GM19328 (cell line): ENCODE measurements at regions not wholly inside any gene's neighbourhood (a gene's known extent, or its start where the extent isn't known, plus 50 kb on each side); places are given as distances from the start of the nearest gene placed in this dataset.
"Not testable (repeated sequence)": the region's sequence is repeated elsewhere in the genome, so short reads cannot be mapped to it uniquely, and the experiment has no call there.

Experiments
- ATAC-seq: cut with Tn5 transposase; IDR thresholded peaks from one replicate; pipeline ENCODE4 v1.9.1; 2021; ENCODE audit warnings: mild to moderate bottlenecking, moderate library complexity; ENCODE audit not compliant: unreplicated experiment

DNA sequence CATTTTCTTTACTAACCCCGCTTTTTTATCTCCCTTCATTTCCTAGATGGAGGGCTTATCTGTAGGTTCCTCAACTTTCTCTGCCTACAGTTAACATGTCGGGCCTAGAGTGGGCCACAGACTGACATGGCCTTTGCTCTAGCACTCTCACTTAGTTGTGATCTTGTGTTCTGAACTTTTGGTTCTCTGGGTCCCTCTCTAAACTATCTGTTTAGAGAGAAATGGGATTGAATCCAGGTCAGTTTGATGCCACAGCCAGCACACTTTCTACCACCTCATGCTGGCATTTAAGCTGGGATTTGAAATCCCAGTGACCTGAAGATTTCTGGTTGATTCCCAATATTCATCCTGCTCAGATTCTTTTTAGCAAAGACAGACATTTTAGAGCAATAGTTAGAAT lies 388.5 kb upstream of the PAPPA start:
- ATAC-seq = no peak

GRCh38 chr9:115766370-115766955 lies 387.1 kb upstream of the PAPPA start:
- no peak for ATAC-seq

GRCh38 chr9:115770521-115770920 lies 383.1 kb upstream of the PAPPA start:
- ATAC-seq = no peak

DNA sequence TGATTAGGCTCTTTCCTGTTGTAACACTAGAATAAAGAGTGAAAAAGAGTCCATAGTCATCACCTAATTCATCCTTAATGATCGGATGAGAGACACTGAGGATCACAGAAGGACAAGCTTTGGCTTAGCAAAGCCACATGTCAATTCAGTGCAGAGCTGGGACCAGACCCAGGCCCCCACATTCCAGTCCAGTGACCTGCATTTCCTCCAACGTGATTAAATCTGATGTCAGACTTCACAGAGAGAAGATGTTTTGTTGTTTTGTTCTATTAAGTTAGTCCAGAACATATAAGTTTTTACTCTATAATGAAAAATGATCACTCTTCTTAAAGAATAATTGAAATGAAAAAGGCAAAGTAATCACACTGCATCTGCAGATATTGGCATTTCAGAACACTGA lies 377.9 kb upstream of the PAPPA start:
- ATAC-seq = no peak

- no peak for ATAC-seq
Measured at GRCh38 chr9:115777610-115778009, 376.0 kb upstream of the PAPPA start.

DNA sequence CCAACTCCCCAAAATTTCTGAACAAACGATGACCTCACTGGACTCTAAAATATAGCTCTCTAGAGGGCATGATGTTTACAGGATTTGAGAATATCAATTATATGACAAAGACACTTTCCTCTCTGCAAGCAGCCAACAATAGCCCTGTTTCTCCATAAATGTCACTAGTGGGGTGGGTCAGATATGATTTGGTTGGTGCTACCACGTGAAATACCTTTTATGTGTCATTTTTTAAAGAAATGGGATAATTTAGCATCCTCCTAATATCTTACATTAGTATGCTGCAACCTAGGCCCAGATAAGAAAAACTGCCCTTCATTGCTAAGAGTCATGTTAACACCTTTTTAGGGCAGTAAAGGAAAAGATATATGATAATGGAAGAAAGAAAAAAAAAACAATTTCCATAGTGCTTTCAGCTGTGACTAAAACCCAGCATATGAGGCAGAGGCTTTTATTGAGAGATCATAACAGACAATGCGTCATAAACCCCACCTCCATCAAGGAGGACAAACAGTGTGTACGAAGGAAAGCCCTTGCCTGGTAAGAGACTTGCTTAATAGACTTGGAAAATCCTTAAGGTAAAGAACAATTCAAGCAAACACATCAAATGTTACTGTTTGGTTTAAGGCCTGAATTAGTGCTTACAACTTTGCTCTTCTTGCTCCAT lies 372.4 kb upstream of the PAPPA start:
- no peak for ATAC-seq

- ATAC-seq = no peak
Measured at GRCh38 chr9:115786321-115786720, 367.3 kb upstream of the PAPPA start.

DNA sequence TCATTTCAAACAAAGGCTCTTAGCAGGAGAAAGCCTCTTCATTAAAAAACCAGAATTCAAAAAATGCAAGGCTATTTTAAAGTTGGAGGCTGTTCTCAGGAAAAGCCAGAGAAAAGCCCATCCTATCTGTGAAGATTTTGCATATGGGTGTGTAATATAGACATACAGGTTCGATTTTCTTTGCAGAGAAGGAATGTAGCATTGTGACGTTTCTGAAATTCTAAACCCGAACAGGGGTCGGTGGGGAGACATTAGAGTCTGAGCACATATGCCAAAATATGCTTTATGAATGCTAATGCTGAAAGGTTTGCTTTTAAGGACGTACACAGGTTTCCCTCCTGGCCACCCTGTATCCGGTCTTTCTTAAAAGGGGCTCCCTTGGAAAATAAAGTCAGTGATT lies 363.1 kb upstream of the PAPPA start:
- ATAC-seq = no peak

DNA sequence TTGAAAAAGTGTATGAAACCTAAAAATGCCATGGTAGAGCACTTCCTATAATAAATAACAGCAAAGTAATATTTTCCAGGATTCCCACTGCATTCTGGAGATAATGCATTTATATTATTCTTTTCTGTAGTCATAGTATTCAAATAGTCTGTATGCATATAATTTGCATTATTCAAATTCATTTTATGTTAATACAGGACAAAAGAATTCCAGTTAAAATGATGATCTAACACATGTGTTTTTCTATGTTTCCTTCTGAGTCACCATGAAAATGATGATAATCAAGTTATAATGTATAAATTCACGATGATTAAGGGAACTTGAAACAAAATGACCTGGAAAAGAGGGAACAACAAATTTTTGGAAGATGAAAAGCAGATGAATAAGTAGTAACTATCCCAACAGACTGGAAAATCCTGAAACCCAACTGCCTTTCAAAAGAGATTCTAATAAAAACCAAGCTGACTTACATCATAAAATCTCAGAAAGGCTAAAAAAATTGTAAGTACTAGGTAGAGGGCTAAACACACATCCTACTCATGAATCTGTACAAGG lies 358.6 kb upstream of the PAPPA start:
- ATAC-seq = no peak

GRCh38 chr9:115799734-115800133 lies 353.9 kb upstream of the PAPPA start:
- no peak for ATAC-seq

DNA sequence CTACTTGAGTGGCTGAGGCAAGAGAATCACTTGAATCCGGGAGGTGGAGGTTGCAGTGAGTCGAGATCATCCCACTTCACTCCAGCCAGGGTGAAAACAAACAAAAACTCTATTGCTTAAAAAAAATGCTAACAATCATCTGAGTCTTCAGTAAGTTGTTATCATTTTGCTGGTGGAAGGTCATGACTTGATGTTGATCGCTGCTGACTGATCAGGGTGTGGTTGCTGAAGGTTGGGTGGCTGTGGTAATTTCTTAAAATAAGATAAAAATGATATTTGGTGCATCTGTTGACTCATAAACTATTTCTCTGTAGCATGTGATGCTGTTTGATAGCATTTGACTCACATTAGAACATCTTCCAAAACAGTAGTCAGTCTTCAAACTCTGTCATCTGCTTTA lies 349.4 kb upstream of the PAPPA start:
- ATAC-seq = no peak

DNA sequence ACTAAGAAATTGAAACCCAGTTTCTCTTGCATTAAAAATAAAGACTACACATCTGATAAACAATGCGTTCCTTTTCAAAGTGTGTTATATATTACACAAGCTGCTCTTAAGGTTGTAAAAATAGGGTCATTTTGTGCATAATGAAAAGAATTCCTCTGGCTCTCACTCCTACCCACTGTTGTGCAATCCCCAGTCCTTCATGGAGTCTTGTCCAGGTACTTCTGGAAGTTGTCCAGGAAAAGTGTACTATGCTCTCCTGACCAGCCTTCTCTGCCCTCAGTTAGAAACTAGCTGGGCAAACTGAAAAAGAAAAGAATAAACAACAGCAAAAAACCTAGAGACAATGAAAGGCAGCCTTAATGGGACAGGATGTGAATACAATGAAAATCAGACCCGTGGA lies 345.5 kb upstream of the PAPPA start:
- ATAC-seq = no peak

DNA sequence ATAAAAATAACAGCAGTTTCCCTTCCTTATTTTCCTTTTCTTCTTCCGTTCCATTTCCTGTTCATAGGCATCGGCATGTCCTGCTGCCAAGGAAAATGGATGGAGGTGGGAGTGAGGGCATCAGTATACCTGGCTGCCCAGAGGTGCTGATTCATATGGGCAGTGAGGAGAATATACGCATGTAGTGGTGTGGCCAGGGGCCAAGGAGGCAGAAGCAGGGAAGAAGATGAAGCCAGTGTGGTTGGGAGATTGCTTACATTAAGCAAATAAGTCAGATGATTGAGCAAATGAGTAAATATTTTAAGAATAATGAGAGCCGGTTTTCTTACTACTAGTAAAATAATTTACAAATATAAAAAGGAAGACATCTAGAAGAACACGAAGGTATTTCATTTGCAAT lies 344.9 kb upstream of the PAPPA start:
- ATAC-seq = no peak

- no peak for ATAC-seq
Measured at GRCh38 chr9:115810166-115810565, 343.4 kb upstream of the PAPPA start.

- ATAC-seq = no peak
Measured at GRCh38 chr9:115814081-115814480, 339.5 kb upstream of the PAPPA start.

DNA sequence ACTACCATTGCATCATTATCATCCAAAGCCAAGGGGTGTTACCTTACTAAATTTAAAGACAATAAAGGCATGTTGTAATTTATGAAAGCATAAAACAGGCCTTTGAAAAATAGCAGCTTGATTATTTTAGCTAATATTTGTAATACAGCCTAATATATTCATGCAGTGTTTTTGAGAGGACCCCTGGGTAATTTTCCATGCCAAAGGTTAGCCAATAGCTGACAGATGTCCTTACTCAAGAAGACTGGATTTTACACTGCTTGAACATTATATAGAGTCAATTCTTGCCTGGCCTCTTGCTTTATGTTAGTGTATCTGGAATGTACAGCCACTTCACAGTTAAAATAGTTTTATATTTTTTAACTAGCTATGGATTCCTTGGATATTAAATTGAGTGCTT lies 337.8 kb upstream of the PAPPA start:
- no peak for ATAC-seq

- not testable (repeated sequence) for ATAC-seq
Measured at GRCh38 chr9:115818651-115819050, 334.9 kb upstream of the PAPPA start.

- no peak for ATAC-seq
Measured at GRCh38 chr9:115832031-115832430, 321.6 kb upstream of the PAPPA start.

GRCh38 chr9:115837618-115838017 lies 316.0 kb upstream of the PAPPA start:
- no peak for ATAC-seq

GRCh38 chr9:115838417-115838816 lies 315.2 kb upstream of the PAPPA start:
- no peak for ATAC-seq

GRCh38 chr9:115844433-115844832 lies 309.2 kb upstream of the PAPPA start:
- not testable (repeated sequence) for ATAC-seq

- no peak for ATAC-seq
Measured at GRCh38 chr9:115845648-115846312, 307.8 kb upstream of the PAPPA start.
